Kidney tubule cell (primary cell): ENCODE measurements at regions not wholly inside any gene's neighbourhood (a gene's known extent, or its start where the extent isn't known, plus 50 kb on each side); places are given as distances from the start of the nearest gene placed in this dataset.
A peak's percentile ranks its signal among the peaks of the same experiment; 100 is the strongest.

Source experiments
- DNase-seq: peaks from one replicate; pipeline ENCODE4 v3.0.0-alpha.2; 2018; ENCODE audit warnings: low spot score

DNA sequence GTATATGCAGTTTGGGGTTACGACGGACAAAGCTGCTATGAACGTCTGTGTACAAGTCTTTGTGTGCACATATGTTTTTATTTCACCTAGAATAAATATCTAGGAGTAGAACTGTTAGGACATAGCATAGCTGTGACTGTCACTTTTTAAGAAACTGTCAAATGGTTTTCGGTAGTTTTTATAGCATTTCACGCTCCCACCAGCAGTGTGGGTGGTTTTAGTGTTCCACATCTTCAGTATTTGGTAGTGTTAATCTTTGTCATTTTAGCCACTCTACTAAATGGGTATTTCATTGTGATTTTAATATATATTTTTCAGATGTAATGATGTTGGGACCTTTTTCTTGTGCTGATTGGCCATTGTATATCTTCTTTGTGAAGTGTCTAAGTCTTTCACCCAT lies 109.1 kb upstream of the BCAT1 start:
- no peak for DNase-seq

DNA sequence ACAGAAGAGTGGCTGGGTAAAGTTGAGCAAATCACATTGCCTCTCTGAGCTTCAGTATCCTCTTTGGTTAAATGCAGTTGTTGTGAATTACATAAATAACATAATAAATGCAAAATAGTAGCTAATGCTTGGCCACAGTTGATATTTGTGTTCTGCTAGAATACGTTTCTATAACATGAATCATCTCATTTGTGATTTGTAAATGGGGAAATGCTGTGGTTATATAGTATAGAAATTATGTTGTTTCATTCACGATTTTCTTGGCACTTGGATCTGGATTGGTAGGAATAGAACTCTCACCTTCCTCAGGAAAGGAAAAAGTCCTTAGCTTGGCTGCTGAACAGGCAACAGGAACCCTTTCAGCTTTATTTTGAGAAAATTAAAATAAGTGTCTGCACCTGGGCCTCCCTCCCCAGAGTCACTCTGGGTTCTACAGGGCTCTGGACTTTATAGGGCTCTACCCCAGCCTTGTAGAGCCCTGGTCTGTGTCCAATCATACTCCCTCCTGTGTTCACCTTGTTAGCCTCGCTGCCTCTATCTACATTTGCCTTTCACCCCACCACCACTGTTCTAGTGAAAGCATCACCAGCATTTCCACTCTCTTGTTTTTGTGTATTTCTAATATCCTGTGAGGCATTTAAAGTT lies 107.7 kb upstream of the BCAT1 start:
- no peak for DNase-seq

DNA sequence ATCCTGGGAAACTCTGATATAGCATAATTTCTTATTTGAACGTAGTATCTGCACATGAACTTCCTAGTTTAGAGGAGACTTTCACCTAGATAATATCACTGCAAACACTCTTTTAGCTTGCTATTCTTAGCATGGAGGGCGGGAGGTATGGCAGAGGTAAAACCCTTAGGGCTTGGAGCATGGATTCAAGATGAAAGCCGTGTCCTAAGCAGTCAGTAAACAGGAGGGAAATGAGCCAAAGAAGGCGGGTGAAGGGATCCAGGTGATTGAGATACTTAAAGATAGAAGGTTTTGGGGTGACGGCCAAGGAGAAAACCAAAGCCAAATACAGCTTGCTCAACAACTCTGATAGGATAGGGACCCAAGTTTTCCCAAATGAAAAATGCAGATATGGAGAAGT lies 107.1 kb upstream of the BCAT1 start:
- DNase-seq = no peak

DNA sequence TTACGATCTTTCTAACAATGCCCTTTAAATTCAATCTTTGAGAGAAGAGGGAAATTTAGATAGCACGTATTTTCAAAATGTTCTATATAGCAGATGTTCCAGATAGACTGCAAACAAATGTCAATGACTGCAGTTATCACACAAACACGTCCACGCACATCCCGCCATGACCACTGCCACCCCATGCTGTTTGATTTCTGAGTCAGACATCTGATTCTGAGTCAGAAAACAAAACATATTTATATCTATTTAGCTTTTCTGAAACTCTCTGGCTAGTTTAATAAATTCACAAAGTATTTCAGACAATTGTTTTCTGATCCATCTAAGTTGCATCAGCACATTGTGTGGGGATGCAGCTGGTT lies 105.9 kb upstream of the BCAT1 start:
- DNase-seq = no peak

DNA sequence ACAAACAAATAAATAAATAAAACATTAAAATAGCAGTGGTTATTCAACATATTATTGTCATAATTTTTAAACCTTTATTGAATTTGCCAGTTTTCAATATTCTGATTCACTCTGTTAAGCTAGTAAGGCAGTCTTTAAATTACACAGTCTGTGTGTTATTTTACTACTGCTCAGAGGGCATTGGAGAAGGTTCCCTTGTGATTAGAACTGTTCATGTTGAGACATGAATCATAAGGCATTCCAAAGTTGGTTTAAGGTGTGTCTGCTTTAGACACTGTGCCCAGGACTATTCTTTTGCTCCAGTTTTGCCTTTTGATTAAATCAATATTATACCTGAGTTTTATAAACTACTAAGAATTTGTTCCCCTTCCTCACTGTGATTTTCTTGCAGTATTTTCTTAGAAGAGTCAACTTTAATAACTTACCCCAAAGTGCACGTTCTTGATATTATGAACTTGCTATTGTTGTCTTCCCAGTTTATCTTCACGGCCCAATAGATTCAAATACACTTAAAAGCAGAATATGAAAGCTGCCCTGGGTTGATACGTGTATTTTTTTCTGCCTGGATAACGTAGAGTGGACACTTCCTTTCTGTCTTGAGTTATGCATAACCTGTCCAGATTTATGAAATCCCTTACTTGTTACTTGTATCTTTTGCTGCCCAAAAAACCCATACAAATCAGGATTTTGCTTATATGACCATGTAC lies 105.3 kb upstream of the BCAT1 start:
- peak; percentile 43 for DNase-seq

DNA sequence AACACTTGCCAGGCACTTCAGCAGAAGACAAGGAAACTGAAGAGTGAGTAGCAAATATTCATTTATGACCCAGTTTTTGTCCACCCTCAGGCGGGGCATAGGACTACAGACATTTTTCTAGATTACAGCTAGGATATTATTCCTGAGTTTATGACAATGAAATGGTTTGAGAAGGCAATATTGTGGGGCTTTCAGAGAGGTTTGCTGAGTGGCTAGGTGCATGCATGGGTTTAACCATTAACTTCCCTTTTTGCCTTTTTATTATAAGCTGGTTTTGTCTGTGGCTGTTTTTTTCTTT lies 104.0 kb upstream of the BCAT1 start:
- no peak for DNase-seq

DNA sequence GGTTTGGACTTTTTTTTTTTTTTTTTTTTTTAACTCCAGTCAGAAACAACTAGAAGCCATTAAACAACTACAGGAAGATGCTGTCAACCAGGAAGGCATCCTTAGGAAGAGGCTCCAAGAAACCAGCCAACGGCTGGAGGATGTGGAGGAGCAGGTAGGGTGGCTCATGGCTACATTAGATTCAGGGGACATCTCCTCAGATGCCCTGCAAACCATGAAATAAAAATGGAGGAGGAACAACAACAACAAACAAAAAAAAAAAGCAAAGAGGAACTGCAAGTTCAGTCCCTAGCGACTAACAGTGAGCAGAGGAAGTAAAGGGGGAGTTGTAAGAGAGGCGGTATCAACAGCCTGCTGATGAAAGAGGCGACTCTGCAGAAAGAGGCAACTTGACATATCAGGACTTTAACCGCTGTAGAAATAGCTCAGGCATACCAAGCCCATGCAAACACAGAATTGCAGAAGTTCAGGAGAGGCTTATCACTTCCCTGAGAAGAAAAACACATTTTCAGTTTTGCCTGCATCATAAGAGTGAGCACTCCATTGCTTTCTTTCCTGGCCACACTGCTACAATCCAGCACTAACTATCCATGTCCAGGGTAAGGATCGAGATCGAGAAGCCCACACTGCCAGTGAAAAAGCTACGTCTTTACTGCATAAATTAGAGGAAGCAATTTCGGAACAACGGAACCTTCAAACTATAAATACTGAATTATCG lies 103.5 kb upstream of the BCAT1 start:
- DNase-seq = no peak

DNA sequence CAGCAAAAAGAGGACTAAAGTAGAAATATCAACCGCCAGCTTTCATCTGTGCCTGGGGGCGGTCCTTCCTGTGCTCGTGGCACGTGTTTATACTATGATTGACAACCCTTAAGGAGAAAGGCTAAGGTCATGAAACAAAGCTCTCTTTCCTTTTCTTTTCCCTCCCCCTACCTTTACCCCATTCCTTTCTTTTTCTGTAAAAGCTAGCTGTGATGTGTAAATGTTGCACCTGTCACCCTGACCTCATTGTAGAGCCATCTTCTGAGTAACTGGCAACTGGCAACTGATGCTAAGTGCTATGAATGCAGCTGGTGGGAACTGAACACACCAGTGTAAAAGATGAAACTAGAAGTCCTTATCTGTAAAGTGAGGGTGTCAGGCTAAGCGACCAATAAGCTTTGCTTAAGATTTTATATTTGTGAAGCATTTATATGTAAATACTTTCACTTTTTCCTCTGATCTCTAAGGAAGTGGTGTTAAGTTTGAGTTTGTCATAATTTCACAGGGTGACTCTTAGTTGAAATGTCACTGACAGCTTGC lies 102.8 kb upstream of the BCAT1 start:
- DNase-seq = no peak

DNA sequence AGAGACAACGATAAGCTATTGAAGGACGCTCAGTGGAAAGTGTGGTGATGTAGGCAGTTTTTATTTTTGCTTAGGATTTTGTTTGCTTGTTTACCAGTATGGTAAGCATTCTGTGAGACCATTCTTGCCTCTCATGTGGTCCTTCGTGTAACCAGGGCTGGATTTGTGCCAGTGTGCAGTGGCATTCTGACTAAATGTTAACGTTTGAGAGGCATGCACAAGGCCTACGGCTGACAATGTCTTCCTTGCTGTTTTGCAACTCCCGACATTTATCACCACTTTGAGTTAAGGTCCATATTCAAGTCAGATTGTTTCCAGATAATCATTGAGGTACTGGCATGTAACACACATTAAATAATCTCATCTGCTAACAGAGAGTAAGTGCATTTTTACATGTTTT lies 102.3 kb upstream of the BCAT1 start:
- no peak for DNase-seq

DNA sequence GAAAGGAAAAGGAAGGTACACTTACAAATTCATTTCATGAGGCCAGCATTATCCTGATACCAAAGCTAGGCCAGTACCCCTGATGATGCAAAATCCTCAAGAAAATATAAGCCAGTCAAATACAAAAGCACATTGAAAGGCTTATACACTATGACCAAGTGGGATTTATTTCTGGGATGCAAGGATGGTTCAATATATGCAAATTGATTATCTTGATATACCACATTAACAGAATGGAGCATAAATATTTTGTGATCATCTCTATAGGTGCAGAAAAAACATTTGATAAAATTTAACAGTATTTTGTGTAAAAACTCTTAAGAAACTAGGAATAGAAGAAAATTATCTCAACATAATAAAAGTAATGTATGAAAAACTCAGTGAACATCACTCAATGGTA lies 97.0 kb upstream of the BCAT1 start:
- DNase-seq = no peak

DNA sequence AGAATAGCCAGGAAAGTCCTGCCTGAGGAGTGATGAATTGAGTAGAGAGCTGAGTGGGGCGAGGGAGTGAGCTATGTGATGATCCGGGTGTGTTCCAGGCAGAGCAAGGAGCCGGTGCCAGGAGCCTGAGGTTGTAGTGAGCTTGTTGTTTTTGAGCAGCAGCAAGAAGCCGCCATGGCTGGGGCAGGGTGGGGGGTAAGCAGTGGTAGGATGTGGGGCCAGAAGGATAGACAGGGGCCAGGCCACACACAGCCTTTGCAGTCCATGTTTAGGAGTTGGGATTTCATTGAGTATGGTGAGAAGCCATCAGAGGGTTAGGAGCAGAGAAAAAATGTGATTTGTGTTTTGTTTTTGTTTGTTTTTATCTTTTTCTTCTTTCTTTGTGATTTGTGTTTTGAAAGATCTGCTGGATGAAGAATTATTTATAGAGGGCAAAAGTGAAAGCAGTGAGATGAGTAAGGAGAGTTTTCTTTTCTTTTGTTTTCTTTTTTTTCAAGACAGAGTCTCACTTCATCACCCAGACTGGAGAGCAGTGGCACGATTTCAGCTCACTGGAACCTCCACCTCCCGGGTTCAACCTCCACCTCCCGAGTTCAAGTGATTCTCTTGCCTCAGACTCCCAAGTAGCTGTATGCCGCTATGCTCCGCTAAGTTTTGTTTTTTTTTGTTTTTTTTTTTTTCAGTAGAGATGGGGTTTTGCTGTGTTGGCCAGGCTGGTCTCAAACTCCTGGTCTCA lies 92.3 kb upstream of the BCAT1 start:
- DNase-seq = no peak

DNA sequence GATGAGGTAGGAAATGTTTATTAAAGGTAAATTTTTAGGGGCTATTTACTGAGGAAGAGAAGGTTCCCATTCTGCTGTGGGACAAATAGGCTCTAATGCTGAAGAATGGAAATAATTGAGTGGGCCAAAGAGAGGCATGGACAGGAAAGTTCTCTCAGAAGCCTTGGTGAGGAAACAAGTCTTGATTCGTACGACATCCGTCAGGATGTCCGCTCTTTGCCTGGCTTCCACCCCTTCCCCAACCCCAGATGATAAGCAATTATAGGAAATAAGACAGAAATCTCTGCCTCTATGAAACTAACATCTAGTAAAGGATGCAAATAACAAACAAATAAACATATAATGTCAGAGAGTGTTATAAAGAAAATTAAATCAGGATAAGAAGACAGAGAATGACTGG lies 91.7 kb upstream of the BCAT1 start:
- no peak for DNase-seq

DNA sequence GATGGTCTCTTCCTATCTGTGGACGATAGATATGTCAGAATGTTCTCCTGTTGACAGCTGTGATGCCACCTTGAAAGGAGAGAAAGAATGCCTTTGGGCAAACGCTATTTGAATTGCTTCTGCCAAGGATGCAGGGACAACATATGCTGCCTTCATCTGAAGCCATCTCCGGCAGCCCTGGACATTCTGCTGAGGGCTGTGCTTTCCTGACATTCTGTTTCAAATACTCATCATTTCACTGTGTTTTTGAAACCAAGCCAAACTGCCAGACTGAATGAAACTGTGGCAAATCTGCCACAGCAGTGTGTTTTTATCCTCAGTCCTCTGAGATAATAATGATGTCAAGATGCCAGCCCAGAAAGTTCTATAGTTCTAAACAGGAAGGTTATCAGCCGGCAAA lies 85.8 kb upstream of the BCAT1 start:
- DNase-seq = no peak

DNA sequence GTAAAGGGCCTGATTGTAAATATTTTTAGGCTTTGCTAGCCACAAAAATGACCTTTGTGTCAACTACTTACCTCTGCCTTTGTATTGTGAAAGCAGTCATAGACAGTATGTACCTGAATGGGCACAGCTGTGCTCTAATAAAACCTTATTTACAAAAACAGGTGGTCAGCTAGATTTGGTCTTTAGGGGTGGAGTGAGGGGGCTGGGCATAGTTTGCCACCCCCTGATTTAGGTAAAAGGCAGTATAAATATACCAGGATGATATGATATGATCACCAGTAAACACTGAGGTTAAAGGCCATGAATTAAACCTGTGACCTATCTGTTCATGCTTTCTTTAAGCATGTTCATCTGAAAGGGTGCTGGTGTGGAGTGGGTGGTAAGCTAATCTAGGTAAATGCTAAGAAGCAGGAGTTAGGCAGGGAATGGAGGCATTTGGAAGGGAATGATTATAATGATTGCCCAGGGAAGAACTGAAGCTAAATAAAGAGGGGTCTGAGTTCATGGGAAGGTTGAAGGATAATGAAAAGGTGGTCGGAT lies 77.1 kb upstream of the BCAT1 start:
- no peak for DNase-seq

DNA sequence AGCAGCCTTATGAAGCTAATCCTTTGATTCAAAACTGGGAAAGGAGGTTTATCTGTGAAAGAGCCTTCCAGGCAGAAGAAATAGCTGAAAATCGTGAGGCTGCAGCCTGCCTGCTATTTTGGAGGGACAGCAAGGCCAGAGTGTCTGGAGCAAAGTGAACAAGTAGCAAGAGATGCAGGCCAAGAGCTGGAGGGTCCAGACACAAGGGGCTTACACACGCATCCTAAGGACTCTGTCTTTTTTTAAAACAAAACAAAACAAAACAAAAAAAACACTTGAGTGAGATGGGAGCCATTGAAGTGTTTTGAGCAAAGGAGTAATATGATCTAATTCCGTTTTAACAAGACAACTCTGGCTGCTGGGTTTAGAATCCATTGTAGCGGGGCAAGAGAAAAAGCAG lies 76.4 kb upstream of the BCAT1 start:
- no peak for DNase-seq

DNA sequence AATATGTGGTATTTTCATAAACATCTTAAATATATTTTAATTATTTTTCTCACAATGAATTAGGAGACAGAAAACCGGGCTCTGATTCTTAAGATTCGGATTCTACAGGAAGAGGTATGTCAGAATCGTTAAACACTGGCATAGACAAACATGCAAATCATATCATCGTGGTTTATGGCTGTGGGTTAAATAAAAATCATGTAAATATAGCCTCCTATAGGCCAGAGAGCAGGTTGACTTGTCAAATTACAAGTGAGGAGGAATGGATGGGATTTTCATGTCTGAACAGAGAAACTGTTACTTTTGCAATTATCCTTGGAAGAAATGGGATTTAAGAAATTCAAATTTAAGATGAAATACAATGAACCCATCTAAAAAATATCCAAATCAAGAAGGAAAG lies 74.9 kb upstream of the BCAT1 start:
- no peak for DNase-seq

DNA sequence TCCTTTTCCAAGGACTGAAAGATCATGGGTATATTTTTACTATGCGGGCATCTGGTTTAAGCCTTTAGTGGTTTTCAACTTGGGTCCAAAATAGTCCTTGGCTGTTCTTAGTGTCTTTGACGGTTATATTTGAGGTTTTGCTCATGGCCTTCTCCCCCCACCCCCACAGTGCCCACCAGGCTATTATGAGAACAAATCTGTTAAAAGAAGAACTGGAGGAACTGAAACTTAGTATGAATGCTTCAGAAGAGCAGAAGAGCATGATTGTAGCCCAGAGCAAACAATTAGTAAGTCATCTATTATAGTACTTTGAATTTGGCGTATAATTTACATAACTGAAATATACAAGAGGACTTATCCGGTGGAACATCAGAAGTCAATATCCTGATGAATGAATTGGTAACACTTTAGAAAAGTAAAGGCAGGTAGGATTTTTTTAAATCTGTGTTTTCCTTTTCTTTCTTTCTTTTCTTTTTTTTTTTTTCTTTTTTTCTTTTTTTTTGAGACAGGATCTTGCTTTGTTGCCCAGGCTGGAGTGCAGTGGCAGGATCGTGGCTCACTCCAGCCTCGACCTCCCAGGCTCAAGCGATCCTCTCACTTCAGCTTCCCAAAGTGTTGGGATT lies 71.8 kb upstream of the BCAT1 start:
- no peak for DNase-seq

DNA sequence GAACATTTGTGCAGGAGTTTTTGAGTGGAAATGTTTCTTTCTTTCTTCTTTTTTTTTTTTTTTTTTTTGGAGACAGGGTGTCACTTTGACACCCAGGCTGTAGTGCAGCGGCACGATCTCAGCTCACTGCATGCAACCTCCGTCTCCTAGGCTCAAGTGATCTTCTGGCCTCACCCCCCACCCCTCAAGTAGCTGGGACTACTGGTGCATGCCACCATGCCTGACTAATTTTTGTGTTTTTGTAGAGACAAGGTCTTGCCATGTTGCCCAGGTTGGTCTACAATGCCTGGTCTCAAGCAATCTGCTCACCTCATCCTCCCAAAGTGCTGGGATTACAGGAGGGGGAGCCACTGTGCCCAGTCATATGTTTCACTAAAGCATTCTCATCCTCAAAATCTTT lies 69.2 kb upstream of the BCAT1 start:
- no peak for DNase-seq

DNA sequence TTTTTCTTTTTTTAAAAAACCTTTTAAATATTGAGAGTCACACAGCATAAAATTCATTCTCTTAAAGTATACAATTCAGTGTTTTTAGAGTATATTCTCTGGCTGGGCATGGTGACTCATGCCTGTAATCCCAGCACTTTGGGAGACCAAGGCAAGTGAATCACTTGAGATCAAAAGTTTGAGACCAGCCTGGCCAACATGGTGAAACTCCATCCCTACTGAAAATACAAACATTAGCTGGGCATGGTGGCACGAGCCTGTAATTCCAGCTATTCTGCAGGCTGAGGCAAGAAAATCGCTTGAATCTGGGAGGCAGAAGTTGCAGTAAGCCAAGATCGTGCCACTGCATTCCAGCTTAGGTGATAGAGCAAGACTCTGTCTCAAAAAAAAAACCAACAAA lies 68.4 kb upstream of the BCAT1 start:
- no peak for DNase-seq

DNA sequence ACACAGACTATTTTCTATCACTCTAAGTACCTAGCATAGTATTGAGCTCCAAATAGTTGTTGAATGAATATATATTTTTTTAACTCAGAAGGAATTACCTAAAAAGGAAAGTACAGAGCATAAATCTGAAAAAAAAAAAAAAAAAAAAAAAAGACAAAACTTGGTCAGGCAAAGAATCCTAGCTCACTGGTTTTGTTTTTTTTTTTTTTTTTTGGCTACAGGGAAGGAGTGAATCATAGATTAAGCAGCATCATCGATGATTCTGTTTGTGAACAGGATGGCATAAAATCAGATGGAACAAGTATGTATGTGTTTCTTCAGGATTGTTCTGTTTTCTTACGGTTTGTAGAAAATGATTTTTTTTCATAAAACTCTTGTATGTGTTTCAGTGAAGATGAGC lies 66.1 kb upstream of the BCAT1 start:
- DNase-seq = no peak

DNA sequence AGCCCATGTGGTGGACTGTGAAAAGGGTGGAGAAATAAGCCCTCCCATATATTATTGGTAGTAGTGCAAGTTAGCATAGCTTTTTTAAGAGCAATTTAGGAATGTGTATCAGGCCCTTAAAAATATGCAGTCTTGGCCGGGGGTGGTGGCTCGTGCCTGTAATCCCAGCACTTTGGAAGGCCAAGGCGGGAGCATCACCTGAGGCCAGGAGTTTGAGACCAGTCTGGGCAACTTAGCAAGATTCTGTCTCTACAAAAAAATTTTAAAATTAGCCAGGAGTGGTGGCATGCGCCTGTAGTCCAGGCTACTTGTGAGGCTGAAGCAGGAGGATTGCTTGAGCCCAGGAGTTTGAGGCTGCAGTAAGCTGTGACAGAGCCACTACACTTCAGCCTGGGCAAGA lies 64.2 kb upstream of the BCAT1 start:
- no peak for DNase-seq

DNA sequence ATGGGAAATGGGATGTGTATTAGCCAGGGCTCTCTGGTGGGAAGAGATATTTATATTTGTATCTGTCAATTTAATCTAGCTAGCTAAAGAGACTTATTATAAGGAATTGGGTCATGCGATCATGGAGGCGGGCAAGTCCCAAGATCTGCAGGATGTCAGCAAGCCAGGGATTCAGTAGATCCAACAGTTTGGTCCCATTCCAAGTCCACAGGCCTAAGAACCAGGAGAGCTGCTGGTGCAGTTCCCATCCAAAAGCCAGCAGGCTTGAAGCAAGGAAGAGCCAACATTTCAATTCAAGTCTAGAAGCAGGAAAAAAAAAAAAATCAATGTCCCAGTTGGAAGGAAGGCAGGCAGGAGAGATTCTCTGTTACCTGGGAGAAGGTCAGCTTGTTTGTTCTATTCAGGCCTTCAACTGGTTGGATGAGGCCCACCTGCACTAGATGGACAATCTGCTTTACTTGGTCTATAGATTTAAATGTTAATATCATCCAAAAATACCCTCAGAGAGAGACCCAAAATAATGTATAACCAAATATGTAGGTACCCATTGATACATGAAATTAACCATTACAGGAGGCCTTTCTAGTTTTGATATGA lies 60.7 kb upstream of the BCAT1 start:
- no peak for DNase-seq
